GM12891 (cell line): ENCODE measurements at regions not wholly inside any gene's neighbourhood (a gene's known extent, or its start where the extent isn't known, plus 50 kb on each side); places are given as distances from the start of the nearest gene placed in this dataset.

Source experiments
- PAX5 ChIP-seq: IDR thresholded peaks from 2 replicates; pipeline ENCODE4 v1.6.1; 2011; ENCODE audit warnings: low read length, moderate library complexity, mild to moderate bottlenecking; ENCODE audit not compliant: insufficient read depth, severe bottlenecking
- POLR2A ChIP-seq: IDR thresholded peaks from 2 replicates; pipeline ENCODE4 v1.6.1; 2011; ENCODE audit warnings: low read depth, low read length, control low read depth
- POLR2AphosphoS5 ChIP-seq: IDR thresholded peaks from 2 replicates; pipeline ENCODE4 v1.6.1; 2011; ENCODE audit warnings: low read depth, low read length, control low read depth
- TAF1 ChIP-seq: IDR thresholded peaks from 2 replicates; pipeline ENCODE4 v1.6.1; 2011; ENCODE audit warnings: low read depth, low read length, control low read depth

- no peak for TF ChIP-seq POLR2A
- no peak for TF ChIP-seq POLR2AphosphoS5
- no peak for TF ChIP-seq PAX5
- no peak for TF ChIP-seq TAF1
Observed at GRCh38 chr10:45144326-45145070, 143.8 kb downstream of the ZNF22 start.
